ENCODE measurements at regions not wholly inside any gene's neighbourhood (a gene's known extent, or its start where the extent isn't known, plus 50 kb on each side); places are given as distances from the start of the nearest gene placed in this dataset.

GRCh38 chr9:134552349-134552990 is 89.1 kb upstream of the COL5A1 start:
- Histone ChIP-seq H3K79me2 (ENCODE audit: control insufficient read depth, insufficient read depth, low read length) (no peaks in the 10 kb centered on the region), H4K20me1 (ENCODE audit: control insufficient read depth, extremely low read depth, insufficient read depth, low read length) (no peaks in the 10 kb centered on the region), H3K4me2 (ENCODE audit: extremely low read depth, insufficient read depth, low read length) (peak overlapping the region; percentile 11), H3K9me3 (ENCODE audit: control insufficient read depth, insufficient read depth, low read depth, low read length) (no peaks in the 10 kb centered on the region), H3K36me3 (ENCODE audit: control insufficient read depth, insufficient read depth, low read length) (no peaks in the 10 kb centered on the region), H3K27me3 (ENCODE audit: control insufficient read depth, insufficient read depth, low read length) (peaks cover under 1% of the 10 kb centered on the region), H3K4me3 (replicated peaks in 1 of 4; ENCODE audit: control extremely low read depth in 1 of 4, insufficient read depth in 1 of 4, low read depth in 3 of 4, low read length in 4 of 4) (no peak overlapping the region), H3K27ac (ENCODE audit: insufficient read depth, low read length) (peak overlapping the region; percentile 42), H3K9ac (ENCODE audit: insufficient read depth, low read length) (peak overlapping the region; percentile 13), H3K4me1 (ENCODE audit: control insufficient read depth, extremely low read depth, insufficient read depth, low read length) (peaks cover 26% of the 10 kb centered on the region), H2AFZ (ENCODE audit: low read length) (no peak overlapping the region)
- no peak for DNase-seq (ENCODE audit: low read depth in 2 of 2)
- TF ChIP-seq CTCF (conservative IDR thresholded peaks at IDR 0.05 in 1 of 2, IDR thresholded peaks at IDR 0.05 in 1 of 2; ENCODE audit: low read depth in 1 of 2, low read length in 2 of 2) (no peak), EZH2 (IDR thresholded peaks at IDR 0.05; ENCODE audit: low read length, missing control alignments) (no peak)

DNA sequence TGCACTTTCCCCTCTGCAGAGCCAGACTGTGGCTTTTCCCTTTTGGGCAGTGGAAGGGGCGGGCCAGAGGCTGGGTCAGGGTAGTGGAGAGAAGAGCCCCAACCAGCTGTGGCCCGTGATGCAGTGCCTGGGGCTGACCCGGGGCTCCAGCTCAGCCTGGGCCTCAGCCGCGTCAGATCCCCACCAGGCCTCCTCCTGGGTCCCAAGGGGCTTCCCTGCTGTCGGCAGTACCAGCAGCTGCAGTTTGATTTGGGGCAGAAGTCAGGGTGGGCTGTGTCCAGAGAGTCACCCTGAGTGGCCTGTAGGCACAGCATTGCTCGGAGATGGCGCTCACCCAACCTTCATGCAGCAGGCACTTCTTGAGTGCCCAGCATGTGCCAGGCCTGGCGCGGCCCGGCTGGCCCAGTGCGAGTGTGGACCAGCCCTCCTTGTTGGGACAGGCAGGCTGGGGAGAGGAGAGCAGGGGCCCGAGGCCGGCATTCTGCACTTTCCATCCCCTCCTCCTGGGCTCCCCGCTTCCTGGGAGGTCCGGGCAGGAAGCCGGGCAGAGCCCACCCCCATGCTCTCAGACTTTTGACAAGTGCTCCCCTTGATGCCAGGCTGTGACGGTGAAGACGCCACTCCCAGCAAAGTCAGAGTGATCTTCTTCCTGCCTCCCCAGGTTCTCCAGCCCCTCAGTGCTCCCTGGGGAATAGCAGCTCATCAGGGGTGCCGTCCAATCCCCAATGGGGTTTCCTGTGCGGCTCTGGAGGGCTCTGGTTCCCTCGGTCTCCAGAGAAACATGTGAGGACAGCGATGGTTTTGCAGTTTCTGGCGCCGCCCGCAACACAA is 88.3 kb upstream of the COL5A1 start:
- Histone ChIP-seq H4K20me1 (ENCODE audit: control insufficient read depth, extremely low read depth, insufficient read depth, low read length) (no peaks in the 10 kb centered on the region), H3K27ac (ENCODE audit: insufficient read depth, low read length) (no peak overlapping the region), H3K4me3 (replicated peaks in 1 of 4; ENCODE audit: control extremely low read depth in 1 of 4, insufficient read depth in 1 of 4, low read depth in 3 of 4, low read length in 4 of 4) (no peak overlapping the region), H2AFZ (ENCODE audit: low read length) (no peak overlapping the region), H3K79me2 (ENCODE audit: control insufficient read depth, insufficient read depth, low read length) (no peaks in the 10 kb centered on the region), H3K4me1 (ENCODE audit: control insufficient read depth, extremely low read depth, insufficient read depth, low read length) (peaks cover 26% of the 10 kb centered on the region), H3K9ac (ENCODE audit: insufficient read depth, low read length) (peak overlapping the region; percentile 13), H3K9me3 (ENCODE audit: control insufficient read depth, insufficient read depth, low read depth, low read length) (no peaks in the 10 kb centered on the region), H3K4me2 (ENCODE audit: extremely low read depth, insufficient read depth, low read length) (no peak overlapping the region), H3K27me3 (ENCODE audit: control insufficient read depth, insufficient read depth, low read length) (peaks cover 3% of the 10 kb centered on the region), H3K36me3 (ENCODE audit: control insufficient read depth, insufficient read depth, low read length) (no peaks in the 10 kb centered on the region)
- DNase-seq (ENCODE audit: low read depth in 2 of 2): no peak
- no peak for TF ChIP-seq EZH2 (IDR thresholded peaks at IDR 0.05; ENCODE audit: low read length, missing control alignments)
- no peak for TF ChIP-seq CTCF (conservative IDR thresholded peaks at IDR 0.05 in 1 of 2, IDR thresholded peaks at IDR 0.05 in 1 of 2; ENCODE audit: low read depth in 1 of 2, low read length in 2 of 2)

DNA sequence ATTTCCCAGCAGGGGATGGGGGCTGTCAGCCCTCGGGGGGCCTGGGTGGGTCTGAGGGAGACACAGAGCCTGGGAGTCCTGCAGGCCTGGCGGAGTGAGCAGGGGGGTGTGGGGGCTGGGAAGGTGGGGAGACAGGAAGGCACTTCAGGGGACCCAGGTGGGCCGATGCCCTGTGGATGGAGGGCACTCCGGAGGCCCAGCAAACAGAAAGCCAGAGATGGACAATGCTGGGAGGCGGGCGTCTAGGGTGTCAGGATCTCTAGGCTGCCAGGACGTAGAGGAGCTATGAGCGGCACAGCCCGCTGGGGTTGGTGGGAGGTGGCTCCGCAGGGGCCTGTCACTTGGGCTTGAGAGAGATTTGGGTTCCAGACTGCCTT is 87.6 kb upstream of the COL5A1 start:
- no peak for TF ChIP-seq CTCF (conservative IDR thresholded peaks at IDR 0.05 in 1 of 2, IDR thresholded peaks at IDR 0.05 in 1 of 2; ENCODE audit: low read depth in 1 of 2, low read length in 2 of 2)
- no peak for TF ChIP-seq EZH2 (IDR thresholded peaks at IDR 0.05; ENCODE audit: low read length, missing control alignments)
- no peaks in the 10 kb centered on the region for H3K79me2 ChIP-seq (ENCODE audit: control insufficient read depth, insufficient read depth, low read length)
- no peak overlapping the region for H3K9ac ChIP-seq (ENCODE audit: insufficient read depth, low read length)
- H3K27ac ChIP-seq (ENCODE audit: insufficient read depth, low read length): no peak overlapping the region
- H4K20me1 ChIP-seq (ENCODE audit: control insufficient read depth, extremely low read depth, insufficient read depth, low read length): no peaks in the 10 kb centered on the region
- H3K4me3 ChIP-seq (replicated peaks in 1 of 4; ENCODE audit: control extremely low read depth in 1 of 4, insufficient read depth in 1 of 4, low read depth in 3 of 4, low read length in 4 of 4): no peak overlapping the region
- no peak for DNase-seq (ENCODE audit: low read depth in 2 of 2)
- no peak overlapping the region for H2AFZ ChIP-seq (ENCODE audit: low read length)
- no peaks in the 10 kb centered on the region for H3K36me3 ChIP-seq (ENCODE audit: control insufficient read depth, insufficient read depth, low read length)
- H3K9me3 ChIP-seq (ENCODE audit: control insufficient read depth, insufficient read depth, low read depth, low read length): no peaks in the 10 kb centered on the region
- no peak overlapping the region for H3K4me2 ChIP-seq (ENCODE audit: extremely low read depth, insufficient read depth, low read length)
- H3K27me3 ChIP-seq (ENCODE audit: control insufficient read depth, insufficient read depth, low read length): peaks cover 5% of the 10 kb centered on the region
- H3K4me1 ChIP-seq (ENCODE audit: control insufficient read depth, extremely low read depth, insufficient read depth, low read length): peaks cover 26% of the 10 kb centered on the region
